ENCODE measurements at regions not wholly inside any gene's neighbourhood (a gene's known extent, or its start where the extent isn't known, plus 50 kb on each side); places are given as distances from the start of the nearest gene placed in this dataset.

DNA sequence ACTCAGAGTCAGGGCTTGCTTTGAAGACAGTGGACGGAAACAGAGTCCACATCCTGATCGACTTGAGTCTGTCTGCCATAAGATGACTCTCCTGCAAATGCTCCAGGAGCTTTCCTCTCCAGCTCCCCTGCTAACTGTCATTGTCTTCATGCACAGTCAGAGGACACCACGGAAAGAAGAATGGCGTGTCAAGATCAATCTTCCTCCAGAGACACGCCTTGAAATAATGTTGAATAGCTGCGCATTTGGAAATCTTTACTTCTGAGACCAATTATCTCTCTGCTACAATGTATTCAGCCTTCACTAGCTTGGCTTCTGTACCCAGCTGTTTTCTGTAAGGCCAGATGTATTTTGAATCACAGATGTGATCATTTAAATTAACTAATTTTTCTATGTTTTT lies 457.2 kb downstream of the CDH2 start:
- H3K4me1 Mint-ChIP-seq = peaks cover 4% of the 10 kb centered on the region

GRCh38 chr18:27717816-27718215 lies 459.1 kb downstream of the CDH2 start:
- DNase-seq (ENCODE audit: low spot score in 2 of 2, unreplicated experiment in 2 of 2) = no peak
- Mint-ChIP-seq H3K9me3 (peaks cover 11% of the 10 kb centered on the region), H3K27ac (no peak overlapping the region), H3K4me3 (no peak overlapping the region), H3K27me3 (ENCODE audit: low read depth) (no peaks in the 10 kb centered on the region), H3K36me3 (no peaks in the 10 kb centered on the region), H3K4me1 (peaks cover 14% of the 10 kb centered on the region)
- no peak for TF ChIP-seq CTCF (IDR thresholded peaks at IDR 0.05; ENCODE audit: unreplicated experiment)

More for the DNA sequence above, 457.2 kb downstream of the CDH2 start:
- no peak overlapping the region for H3K4me3 Mint-ChIP-seq
- no peaks in the 10 kb centered on the region for H3K27me3 Mint-ChIP-seq (ENCODE audit: low read depth)
- no peaks in the 10 kb centered on the region for H3K36me3 Mint-ChIP-seq
- H3K9me3 Mint-ChIP-seq = peaks cover 4% of the 10 kb centered on the region
- DNase-seq (ENCODE audit: low spot score in 2 of 2, unreplicated experiment in 2 of 2) = no peak
- TF ChIP-seq CTCF (IDR thresholded peaks at IDR 0.05; ENCODE audit: unreplicated experiment) = no peak
- no peak overlapping the region for H3K27ac Mint-ChIP-seq

DNA sequence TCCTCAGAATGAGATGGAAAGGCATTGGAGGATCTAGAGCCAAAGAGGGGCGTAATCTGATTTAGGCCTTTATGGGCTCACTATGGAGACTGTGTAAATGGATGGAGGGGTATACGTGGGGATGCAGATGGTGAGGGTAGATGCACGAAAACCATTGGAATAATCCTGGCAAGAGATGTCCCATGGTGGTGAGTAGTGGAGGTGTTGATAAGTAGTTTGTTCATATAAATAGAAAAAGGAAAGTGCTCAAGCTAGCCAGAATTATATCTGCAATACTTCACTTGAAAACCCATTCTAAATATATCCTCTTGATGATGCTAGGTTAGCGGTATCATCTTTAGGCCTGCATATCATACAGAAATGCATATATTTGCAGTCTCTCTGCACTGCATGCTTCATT lies 459.7 kb downstream of the CDH2 start:
- no peak for TF ChIP-seq CTCF (IDR thresholded peaks at IDR 0.05; ENCODE audit: unreplicated experiment)
- Mint-ChIP-seq H3K36me3 (no peaks in the 10 kb centered on the region), H3K27me3 (ENCODE audit: low read depth) (no peaks in the 10 kb centered on the region), H3K9me3 (peaks cover 11% of the 10 kb centered on the region), H3K27ac (no peak overlapping the region), H3K4me3 (no peak overlapping the region), H3K4me1 (peaks cover 15% of the 10 kb centered on the region)
- DNase-seq (ENCODE audit: low spot score in 2 of 2, unreplicated experiment in 2 of 2) = no peak

DNA sequence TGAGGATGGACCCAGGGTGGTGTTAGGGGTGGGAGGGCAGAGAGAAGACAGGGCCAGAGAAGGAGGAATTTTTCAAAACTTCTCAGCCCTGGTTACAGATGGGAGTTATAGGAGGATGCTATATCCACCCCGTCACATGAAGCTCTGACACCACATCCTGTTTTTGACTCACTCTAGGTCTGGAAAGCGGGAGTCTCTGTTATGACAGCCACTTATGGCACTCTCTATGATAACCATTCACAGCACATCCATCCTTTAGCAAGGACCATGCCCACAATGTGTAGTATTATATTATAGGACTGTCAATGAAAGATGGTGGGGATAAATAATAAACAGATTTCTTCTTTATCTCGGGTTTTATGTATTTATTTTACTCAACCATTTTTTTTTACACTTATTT lies 461.2 kb downstream of the CDH2 start:
- no peak for DNase-seq (ENCODE audit: low spot score in 2 of 2, unreplicated experiment in 2 of 2)
- no peaks in the 10 kb centered on the region for H3K27me3 Mint-ChIP-seq (ENCODE audit: low read depth)
- peaks cover 12% of the 10 kb centered on the region for H3K9me3 Mint-ChIP-seq
- TF ChIP-seq CTCF (IDR thresholded peaks at IDR 0.05; ENCODE audit: unreplicated experiment) = no peak
- H3K4me1 Mint-ChIP-seq = peaks cover 25% of the 10 kb centered on the region
- no peak overlapping the region for H3K27ac Mint-ChIP-seq
- no peaks in the 10 kb centered on the region for H3K36me3 Mint-ChIP-seq
- H3K4me3 Mint-ChIP-seq = no peak overlapping the region

GRCh38 chr18:27713738-27714095 lies 463.2 kb downstream of the CDH2 start:
- no peak for DNase-seq (ENCODE audit: low spot score in 2 of 2, unreplicated experiment in 2 of 2)
- no peak for TF ChIP-seq CTCF (IDR thresholded peaks at IDR 0.05; ENCODE audit: unreplicated experiment)
- H3K9me3 Mint-ChIP-seq = peaks cover 30% of the 10 kb centered on the region
- peaks cover 25% of the 10 kb centered on the region for H3K4me1 Mint-ChIP-seq
- H3K27me3 Mint-ChIP-seq (ENCODE audit: low read depth) = no peaks in the 10 kb centered on the region
- peaks cover 1% of the 10 kb centered on the region for H3K36me3 Mint-ChIP-seq
- no peak overlapping the region for H3K4me3 Mint-ChIP-seq
- no peak overlapping the region for H3K27ac Mint-ChIP-seq

- no peak overlapping the region for H3K4me3 Mint-ChIP-seq
- H3K9me3 Mint-ChIP-seq = peaks cover 33% of the 10 kb centered on the region
- H3K27me3 Mint-ChIP-seq (ENCODE audit: low read depth) = no peaks in the 10 kb centered on the region
- H3K4me1 Mint-ChIP-seq = peaks cover 25% of the 10 kb centered on the region
- TF ChIP-seq CTCF (IDR thresholded peaks at IDR 0.05; ENCODE audit: unreplicated experiment) = no peak
- H3K36me3 Mint-ChIP-seq = peaks cover 3% of the 10 kb centered on the region
- no peak overlapping the region for H3K27ac Mint-ChIP-seq
- DNase-seq (ENCODE audit: low spot score in 2 of 2, unreplicated experiment in 2 of 2) = no peak
These were observed 463.7 kb downstream of the CDH2 start for GRCh38 chr18:27713037-27713737.

Measured in mesothelial cell of epicardium (in vitro differentiated cells).